Anterior cingulate cortex (tissue), 58 donors: ENCODE measurements at regions not wholly inside any gene's neighbourhood (a gene's known extent, or its start where the extent isn't known, plus 50 kb on each side); places are given as distances from the start of the nearest gene placed in this dataset.
"Not testable (repeated sequence)": the region's sequence is repeated elsewhere in the genome, so short reads cannot be mapped to it uniquely, and the experiment has no call there.

Source experiments
- DNase-seq, 58 donors: peaks; one replicate each; lab custom pipeline; 2025; lab: John Stamatoyannopoulos, UW

DNA sequence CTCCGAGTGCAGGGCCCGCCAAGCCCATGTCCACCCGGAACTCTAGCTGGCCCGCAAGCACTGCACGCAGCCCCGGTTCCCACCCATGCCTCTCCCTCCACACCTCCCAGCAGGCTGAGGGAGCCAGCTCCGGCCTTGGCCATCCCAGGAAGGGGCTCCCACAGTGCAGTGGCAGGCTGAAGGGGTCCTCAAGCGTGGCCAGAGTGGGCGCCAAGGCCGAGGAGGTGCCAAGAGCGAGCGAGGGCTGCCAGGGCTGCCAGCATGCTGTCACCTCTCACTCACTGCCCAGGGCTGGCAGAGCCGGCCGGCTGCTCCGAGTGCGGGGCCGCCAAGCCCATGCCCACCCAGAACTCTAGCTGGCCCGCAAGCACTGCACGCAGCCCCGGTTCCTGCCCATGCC, 75.5 kb upstream of the TBC1D5 start:
- DNase-seq, result not testable (repeated sequence)

DNA sequence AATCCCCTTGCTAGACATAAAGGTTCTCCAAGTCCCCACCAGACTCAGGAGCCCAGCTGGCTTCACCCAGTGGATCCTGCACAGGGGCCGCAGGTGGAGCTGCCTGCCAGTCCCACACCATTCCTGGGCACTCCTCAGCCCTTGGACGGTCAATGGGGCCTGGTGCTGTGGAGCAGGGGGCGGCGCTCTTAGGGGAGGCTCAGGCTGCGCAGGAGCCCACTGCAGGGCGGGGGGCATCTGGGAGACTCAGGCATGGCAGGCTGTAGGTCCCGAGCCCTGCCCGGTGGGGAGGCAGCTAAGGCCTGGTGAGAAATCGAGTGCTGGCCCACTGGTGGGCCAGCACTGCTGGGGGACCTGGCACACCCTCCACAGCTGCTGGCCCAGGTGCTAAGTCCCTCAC, 75.1 kb upstream of the TBC1D5 start:
- no peak for DNase-seq

DNA sequence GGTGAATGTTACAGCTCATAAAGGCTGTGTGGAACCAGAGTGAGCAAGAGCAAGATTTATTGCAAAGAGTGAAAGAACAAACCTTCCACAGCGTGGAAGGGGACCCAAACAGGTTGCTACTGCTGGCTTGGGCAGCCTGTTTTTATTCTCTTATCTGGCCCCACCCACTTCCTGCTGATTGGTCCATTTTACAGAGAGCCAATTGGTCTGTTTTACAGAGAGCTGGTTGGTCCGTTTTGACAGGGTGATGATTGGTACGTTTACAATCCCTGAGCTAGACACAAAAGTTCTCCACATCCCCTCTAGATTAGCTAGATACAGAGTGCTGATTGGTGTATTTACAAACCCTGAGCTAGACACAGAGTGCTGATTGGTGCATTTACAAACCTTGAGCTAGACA, 74.4 kb upstream of the TBC1D5 start:
- not testable (repeated sequence) for DNase-seq

DNA sequence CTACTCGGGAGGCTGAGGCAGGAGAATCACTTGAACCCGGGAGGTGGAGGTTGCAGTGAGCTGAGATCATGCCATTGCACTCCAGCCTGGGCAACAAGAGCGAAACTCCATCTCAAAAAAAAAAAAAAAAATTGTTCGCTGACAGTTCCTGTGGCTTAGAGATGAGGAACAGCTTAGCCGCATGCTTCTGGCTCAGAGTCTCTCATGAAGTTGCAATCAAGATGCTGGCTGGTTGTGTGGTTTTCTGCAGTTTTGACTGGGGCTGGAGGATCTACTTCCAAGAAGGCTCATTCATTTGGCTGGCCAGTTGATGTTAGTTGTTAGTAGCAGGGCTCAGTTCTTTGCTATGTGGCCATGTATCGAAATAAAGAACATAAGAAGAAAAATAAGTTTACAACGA, 69.9 kb upstream of the TBC1D5 start:
- DNase-seq, result not testable (repeated sequence)

DNA sequence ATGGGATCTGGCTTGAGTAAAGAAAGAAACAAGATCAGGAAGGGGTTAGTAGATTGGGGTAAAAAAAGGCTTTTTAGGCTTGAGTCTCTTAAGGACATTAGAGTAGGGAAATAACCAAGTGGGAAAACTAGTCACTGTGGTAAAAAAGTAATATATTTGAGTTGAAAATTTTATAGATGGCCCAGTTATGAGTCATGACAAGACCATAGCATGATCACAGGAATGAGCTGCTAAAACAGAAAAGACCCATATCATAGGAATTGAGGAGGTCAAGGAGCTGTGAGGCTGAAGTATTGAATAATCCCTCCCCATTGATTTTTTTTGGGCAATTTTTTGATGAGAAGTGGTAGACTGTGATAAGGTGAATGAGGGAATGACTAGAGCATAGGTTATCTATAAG, 69.2 kb upstream of the TBC1D5 start:
- DNase-seq, result no peak

DNA sequence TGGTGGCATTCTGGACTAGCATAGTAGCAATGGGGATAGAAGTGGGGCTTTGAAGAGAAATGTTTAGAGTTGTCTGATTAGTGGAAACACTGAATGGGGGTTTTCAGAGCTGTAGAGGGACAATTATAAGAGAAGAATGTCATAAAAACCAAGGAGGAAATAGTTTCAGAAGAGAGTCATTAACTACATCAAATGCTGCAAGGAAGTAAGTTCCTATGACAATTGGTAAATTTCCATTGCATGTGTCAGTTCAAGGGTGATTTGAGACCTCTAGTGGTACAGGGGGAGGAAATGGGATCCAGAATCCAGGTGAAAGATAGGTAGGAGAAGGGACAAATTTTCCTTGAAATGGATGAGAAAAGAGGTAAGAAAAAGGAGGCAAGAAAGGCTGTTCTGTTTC, 68.3 kb upstream of the TBC1D5 start:
- DNase-seq, result no peak

DNA sequence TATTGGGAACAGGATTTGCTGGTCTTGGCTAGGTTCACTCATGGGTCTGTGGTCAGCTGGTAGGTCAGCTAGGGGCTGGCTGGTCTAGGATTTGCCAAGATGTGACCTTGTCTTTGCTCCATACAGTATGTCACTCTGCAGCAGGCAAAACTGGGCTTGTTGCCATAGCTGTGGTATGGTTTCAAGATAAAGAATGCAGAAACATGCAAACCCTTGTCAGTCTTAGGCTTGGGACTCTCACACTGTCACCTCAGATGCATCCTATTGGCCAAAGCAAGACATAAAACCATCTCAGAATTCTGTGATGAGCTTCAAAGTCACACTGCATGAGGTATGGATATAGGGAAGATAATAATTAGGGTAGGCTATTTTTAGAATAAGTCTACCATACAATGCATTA, 66.6 kb upstream of the TBC1D5 start:
- no peak for DNase-seq

DNA sequence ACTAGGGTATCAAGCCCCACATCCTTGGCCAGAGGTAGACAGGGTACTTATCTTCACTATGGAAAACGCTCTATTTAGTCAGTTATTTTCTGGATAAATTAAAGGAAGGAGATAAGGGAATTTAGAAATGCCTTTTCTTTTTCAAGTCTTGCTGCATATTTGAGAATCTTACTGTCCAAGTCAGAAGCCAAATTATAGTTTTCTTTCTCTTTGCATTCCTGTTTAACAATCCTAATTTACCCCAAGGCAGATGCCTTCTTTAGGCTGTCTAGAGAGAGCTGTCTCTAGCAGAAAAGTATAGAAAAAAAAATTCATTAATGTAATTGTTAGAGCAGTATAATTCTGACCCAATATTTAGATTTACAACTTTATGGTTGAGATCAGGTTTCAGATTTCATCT, 64.4 kb upstream of the TBC1D5 start:
- DNase-seq, result no peak

DNA sequence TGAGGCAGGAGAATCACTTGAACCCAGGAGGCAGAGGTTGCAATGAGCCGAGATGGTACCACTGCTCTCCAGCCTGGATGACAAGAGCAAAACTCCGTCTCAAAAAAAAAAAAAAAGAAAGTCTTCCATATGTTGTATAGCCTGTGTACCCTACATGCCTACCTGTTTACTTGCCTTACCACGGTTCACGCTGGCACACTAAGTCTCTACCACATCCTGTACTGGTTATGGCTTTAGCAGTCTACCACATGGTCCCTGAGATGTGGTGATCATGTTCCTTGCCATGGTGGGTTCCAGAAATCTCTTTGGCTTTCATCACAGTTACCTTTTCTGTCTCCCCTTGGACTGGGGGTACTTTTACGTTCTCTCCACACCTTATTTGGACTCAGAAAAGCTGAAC, 63.8 kb upstream of the TBC1D5 start:
- DNase-seq, result no peak

DNA sequence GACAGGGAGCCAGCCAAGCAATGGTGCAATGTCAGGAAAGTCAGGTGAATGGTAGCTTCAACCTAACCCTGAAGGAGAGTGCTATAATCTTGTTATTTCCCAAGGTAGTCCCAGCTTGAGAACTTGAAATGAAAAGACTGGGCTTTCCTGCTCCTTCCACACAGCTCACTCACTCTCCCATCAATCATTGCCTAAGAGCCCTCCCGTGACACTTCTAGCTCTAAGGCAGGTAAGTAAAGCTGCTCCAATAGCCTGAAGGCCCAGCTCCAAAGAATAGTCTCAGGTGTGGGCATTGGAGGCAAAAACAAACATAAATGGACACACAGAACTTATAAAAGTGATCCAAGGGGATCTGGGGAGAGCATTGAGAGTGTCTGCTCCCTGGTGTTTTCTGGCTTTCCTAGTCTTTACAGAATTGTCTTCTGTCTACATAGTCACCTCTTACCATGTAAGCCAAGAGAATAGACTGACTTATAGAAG, 63.1 kb upstream of the TBC1D5 start:
- no peak for DNase-seq

DNA sequence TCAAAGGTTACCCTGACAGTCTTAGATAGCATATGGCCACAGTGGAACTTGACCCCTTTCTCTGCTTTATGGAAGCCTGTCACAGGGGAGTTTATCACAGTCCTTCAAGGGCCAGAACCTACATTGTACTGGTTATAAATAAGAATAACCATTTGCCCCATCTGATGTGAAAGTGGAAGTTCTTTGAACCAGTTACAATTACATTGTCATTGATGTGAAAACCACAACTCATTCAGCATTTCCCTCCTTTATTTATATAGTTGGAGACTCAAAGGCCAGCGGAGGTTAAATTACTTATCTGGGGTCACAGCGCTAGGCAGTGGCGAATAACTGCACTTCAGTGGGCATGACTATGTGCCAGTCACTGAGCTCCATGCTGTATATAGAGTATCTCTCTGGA, 60.5 kb upstream of the TBC1D5 start:
- no peak for DNase-seq

DNA sequence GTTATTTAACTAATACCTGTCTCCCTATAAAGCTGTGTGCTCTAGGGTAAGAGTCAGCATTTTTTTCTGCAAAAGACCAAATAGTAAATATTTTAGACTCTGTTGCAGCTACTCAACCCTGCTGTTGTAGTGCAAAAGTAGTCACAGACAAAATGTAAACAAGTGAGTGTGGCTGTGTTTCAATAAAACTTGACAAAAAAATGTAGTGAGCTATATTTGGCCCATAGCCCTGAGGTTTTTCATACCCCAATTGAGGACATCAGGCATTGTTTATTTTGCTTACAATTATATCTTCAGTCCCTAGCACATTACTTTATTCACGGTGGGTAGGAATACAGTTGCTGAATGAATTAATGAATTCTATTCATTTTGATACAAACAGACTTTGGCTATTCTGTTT, 58.7 kb upstream of the TBC1D5 start:
- DNase-seq, result no peak

DNA sequence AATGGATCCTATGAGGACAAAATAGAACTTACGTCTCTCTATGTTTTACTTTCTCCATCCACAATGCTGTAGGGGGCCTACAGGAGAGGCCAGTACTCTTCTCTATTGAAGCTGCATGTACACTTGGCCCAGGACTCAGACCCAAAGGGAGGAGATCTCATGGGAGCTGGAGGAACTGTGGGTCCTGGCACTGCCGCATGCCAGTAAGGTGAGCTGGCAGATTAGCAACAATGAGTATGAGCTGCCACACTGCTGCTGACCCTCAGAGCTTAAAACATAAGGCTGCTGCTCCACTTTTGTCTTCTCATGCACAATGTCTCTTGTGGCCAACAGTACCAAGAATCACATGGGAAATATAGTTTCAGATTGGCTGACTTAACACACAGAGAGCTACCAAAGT, 57.8 kb upstream of the TBC1D5 start:
- no peak for DNase-seq

DNA sequence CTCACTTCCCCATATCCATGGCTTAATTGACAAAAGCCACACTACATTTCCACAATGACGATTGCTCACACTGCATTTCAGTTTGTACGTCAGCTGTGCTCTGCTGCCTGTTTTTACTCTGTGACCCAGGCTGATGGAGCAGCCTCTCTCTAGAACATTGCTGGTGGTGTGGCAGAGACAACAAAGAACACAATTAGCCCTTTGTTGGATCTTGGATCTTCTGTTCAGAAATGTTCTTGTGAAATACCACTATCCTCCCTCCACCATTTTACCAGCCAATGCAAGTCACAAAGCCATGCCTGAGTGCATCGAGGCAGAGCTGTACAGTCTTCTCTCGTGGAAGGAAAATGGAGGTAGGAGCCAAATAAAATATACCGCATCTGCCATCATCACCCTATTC, 56.9 kb upstream of the TBC1D5 start:
- peak in 7 of 58 donors; percentile 3 to 52 (median 17) for DNase-seq

DNA sequence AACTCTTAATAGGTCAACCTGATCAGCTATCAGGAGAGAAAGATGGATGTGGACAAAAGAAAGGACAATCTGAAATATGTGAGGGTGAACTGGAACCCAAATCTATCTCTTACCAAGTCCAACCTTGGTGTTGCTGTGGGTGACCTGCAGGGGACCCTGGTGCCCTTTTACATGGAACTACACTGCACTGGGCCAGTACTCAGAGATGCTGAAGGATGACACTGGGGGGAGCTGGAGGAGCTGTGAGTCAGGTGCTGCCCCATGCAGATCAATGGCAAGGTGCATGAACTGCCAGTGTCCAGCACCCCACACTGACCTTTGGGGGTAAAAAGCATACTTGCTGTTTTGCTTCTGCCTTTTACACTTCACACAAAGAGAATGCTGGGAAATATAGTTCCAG, 55.6 kb upstream of the TBC1D5 start:
- no peak for DNase-seq

DNA sequence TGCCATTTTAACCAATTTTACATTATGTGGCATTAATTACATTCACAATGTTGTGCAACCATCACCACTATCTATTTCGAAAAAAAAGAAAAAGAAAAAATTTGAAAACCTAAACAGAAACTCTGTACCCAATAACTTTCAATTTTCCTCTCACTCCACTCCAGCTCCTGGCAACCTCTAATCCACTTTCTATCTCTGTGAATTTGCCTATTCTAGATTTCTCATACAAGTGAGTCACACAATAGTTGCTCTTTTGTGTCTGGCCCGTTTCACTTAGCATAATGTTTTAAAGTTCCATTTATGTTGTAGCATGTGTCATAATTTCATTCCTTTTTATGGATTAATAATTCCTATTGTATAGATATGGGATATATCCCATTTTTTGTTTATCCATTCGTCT, 53.3 kb upstream of the TBC1D5 start:
- DNase-seq, result no peak

DNA sequence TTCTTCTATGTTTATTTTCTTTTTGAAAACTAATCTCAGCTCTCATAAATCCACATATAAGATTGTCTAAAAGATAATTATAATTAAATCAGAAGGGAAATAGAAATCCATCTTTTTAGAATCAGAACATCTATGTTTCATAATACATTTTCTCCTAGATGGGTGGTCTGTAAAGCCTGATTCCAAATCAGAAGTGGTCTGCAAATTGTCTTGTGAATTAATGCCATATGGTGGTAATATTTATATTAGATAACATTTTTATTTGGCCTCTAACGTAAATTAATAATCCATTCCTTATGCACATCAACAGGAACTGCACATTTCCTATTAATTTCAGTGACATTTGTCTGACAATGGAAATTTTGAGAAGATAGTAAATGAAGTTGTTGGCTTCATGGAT, 52.8 kb upstream of the TBC1D5 start:
- DNase-seq, result no peak

DNA sequence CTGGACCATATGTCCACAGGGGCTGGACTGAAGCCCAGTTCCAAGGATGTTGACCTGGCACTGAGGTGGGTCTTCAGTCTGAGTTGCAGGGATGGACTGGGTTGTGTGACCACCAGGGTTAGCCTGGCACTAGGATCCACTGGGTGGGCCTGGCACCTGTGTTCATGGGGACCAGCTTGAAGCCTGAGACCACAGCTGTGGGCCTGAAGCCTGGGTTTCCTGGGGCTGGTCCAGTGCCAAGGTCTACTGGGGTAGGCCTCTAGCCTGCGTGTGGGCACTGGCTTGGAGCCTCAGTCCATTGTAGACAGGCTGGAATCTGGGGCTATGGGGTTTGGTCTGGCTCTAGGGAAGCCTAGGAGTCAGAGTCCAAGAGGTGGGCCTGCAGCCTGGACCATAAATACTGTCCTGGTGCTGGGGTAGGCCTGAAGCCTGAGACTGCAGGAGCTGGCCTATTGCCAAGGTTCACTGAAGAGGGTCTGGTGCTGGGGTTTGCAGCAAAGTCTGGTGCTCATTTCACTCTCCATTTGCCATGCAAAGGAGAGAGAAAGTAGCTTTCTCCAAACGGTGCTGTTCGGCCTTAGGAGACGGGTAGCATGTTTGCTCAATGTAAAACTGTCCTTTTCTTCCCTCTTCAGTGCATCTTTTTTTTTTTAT, 51.2 kb upstream of the TBC1D5 start:
- DNase-seq, result no peak
